Sigmoid colon (tissue), 4 donors: ENCODE measurements at regions not wholly inside any gene's neighbourhood (a gene's known extent, or its start where the extent isn't known, plus 50 kb on each side); places are given as distances from the start of the nearest gene placed in this dataset.

Experiments
- POLR2AphosphoS5 ChIP-seq, 4 donors: sonication (generic); formaldehyde crosslinking; IDR thresholded peaks; one replicate each; pipeline ENCODE4 v1.6.1; 2017; ENCODE audit warnings: antibody characterized with exemption in 4 of 4
- TF ChIP-seq, protein P1 (sequence below), 4 experiments: fragments of 450-650 bp in 3 of 4; fragments of 200-600 bp in 1 of 4; IDR thresholded peaks; one replicate each; pipeline ENCODE4 v1.5.1; 2016 to 2019; ENCODE audit warnings: antibody characterized with exemption in 4 of 4, mild to moderate bottlenecking in 3 of 4, moderate library complexity in 2 of 4

DNA sequence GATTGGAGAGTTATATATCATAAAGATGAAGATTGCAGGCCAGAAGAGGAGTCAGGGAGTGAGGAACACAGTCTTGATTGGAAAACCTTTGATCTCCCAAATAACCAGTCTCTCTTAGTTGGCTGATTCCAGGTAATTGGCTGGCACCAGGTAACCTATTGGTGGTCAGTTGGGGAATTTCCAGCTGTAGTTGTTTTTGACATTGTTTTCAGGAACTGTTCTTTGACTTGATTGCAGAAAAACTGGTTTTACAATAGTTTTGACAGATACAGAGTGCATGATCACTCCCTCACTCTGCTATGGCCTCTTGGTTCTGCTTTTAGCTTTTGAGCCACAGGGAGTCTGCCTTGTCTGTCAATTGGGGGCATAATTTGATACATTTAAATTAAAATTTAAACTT lies 71.6 kb downstream of the ZNF641 start:
- TF ChIP-seq, protein P1, sequence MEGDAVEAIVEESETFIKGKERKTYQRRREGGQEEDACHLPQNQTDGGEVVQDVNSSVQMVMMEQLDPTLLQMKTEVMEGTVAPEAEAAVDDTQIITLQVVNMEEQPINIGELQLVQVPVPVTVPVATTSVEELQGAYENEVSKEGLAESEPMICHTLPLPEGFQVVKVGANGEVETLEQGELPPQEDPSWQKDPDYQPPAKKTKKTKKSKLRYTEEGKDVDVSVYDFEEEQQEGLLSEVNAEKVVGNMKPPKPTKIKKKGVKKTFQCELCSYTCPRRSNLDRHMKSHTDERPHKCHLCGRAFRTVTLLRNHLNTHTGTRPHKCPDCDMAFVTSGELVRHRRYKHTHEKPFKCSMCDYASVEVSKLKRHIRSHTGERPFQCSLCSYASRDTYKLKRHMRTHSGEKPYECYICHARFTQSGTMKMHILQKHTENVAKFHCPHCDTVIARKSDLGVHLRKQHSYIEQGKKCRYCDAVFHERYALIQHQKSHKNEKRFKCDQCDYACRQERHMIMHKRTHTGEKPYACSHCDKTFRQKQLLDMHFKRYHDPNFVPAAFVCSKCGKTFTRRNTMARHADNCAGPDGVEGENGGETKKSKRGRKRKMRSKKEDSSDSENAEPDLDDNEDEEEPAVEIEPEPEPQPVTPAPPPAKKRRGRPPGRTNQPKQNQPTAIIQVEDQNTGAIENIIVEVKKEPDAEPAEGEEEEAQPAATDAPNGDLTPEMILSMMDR (IDR thresholded peaks at IDR 0.05): no peak
- no peak for TF ChIP-seq POLR2AphosphoS5 (IDR thresholded peaks at IDR 0.05)
